ENCODE measurements at regions not wholly inside any gene's neighbourhood (a gene's known extent, or its start where the extent isn't known, plus 50 kb on each side); places are given as distances from the start of the nearest gene placed in this dataset.

GRCh38 chr12:41966001-41966400 is 178.7 kb downstream of the GXYLT1 start:
- WGBS = 91% methylated on average over 2 of the region's 2 CpGs
- Histone ChIP-seq H3K4me3 (ENCODE audit: low read length) (no peak overlapping the region), H3K9me3 (ENCODE audit: insufficient read depth, low read depth, low read length) (no peaks in the 10 kb centered on the region), H3K4me1 (ENCODE audit: insufficient read depth, low read length) (peaks cover 23% of the 10 kb centered on the region), H3K27ac (ENCODE audit: low read depth, low read length) (no peak overlapping the region), H3K9ac (ENCODE audit: low read depth, low read length) (no peak overlapping the region), H3K27me3 (ENCODE audit: insufficient read depth, low read length) (no peaks in the 10 kb centered on the region), H3K36me3 (ENCODE audit: insufficient read depth, low read length) (no peaks in the 10 kb centered on the region)

GRCh38 chr12:41963398-41963797 is 181.3 kb downstream of the GXYLT1 start:
- no peak overlapping the region for H3K4me3 ChIP-seq (ENCODE audit: low read length)
- no peak overlapping the region for H3K27ac ChIP-seq (ENCODE audit: low read depth, low read length)
- peaks cover 16% of the 10 kb centered on the region for H3K4me1 ChIP-seq (ENCODE audit: insufficient read depth, low read length)
- H3K9me3 ChIP-seq (ENCODE audit: insufficient read depth, low read depth, low read length) = no peaks in the 10 kb centered on the region
- no peaks in the 10 kb centered on the region for H3K36me3 ChIP-seq (ENCODE audit: insufficient read depth, low read length)
- H3K9ac ChIP-seq (ENCODE audit: low read depth, low read length) = no peak overlapping the region
- H3K27me3 ChIP-seq (ENCODE audit: insufficient read depth, low read length) = no peaks in the 10 kb centered on the region
- WGBS = 89% methylated on average over 2 of the region's 2 CpGs

- H3K9me3 ChIP-seq (ENCODE audit: insufficient read depth, low read depth, low read length) = no peaks in the 10 kb centered on the region
- no peak overlapping the region for H3K4me3 ChIP-seq (ENCODE audit: low read length)
- H3K27ac ChIP-seq (ENCODE audit: low read depth, low read length) = no peak overlapping the region
- H3K36me3 ChIP-seq (ENCODE audit: insufficient read depth, low read length) = no peaks in the 10 kb centered on the region
- H3K4me1 ChIP-seq (ENCODE audit: insufficient read depth, low read length) = peaks cover 5% of the 10 kb centered on the region
- no peaks in the 10 kb centered on the region for H3K27me3 ChIP-seq (ENCODE audit: insufficient read depth, low read length)
- no peak overlapping the region for H3K9ac ChIP-seq (ENCODE audit: low read depth, low read length)
- 90% methylated on average over 5 of the region's 5 CpGs for WGBS
Measured at GRCh38 chr12:41962171-41962572, 182.5 kb downstream of the GXYLT1 start.

GRCh38 chr12:41959271-41959670 is 185.4 kb downstream of the GXYLT1 start:
- H3K9me3 ChIP-seq (ENCODE audit: insufficient read depth, low read depth, low read length) = no peaks in the 10 kb centered on the region
- H3K9ac ChIP-seq (ENCODE audit: low read depth, low read length) = no peak overlapping the region
- H3K27ac ChIP-seq (ENCODE audit: low read depth, low read length) = no peak overlapping the region
- no peaks in the 10 kb centered on the region for H3K36me3 ChIP-seq (ENCODE audit: insufficient read depth, low read length)
- WGBS = 96% methylated on average over 1 of the region's 2 CpGs
- H3K4me1 ChIP-seq (ENCODE audit: insufficient read depth, low read length) = no peaks in the 10 kb centered on the region
- no peaks in the 10 kb centered on the region for H3K27me3 ChIP-seq (ENCODE audit: insufficient read depth, low read length)
- no peak overlapping the region for H3K4me3 ChIP-seq (ENCODE audit: low read length)

- H3K4me3 ChIP-seq (ENCODE audit: low read length) = no peak overlapping the region
- H3K9ac ChIP-seq (ENCODE audit: low read depth, low read length) = no peak overlapping the region
- no peaks in the 10 kb centered on the region for H3K9me3 ChIP-seq (ENCODE audit: insufficient read depth, low read depth, low read length)
- H3K27me3 ChIP-seq (ENCODE audit: insufficient read depth, low read length) = no peaks in the 10 kb centered on the region
- H3K4me1 ChIP-seq (ENCODE audit: insufficient read depth, low read length) = no peaks in the 10 kb centered on the region
- H3K27ac ChIP-seq (ENCODE audit: low read depth, low read length) = no peak overlapping the region
- 100% methylated on average over 2 of the region's 2 CpGs for WGBS
- H3K36me3 ChIP-seq (ENCODE audit: insufficient read depth, low read length) = no peaks in the 10 kb centered on the region
Measured at GRCh38 chr12:41956353-41956752, 188.3 kb downstream of the GXYLT1 start.

GRCh38 chr12:41950455-41950854 is 194.2 kb downstream of the GXYLT1 start:
- WGBS = 94% methylated on average over 1 of the region's 1 CpG
- Histone ChIP-seq H3K4me1 (ENCODE audit: insufficient read depth, low read length) (no peaks in the 10 kb centered on the region), H3K27me3 (ENCODE audit: insufficient read depth, low read length) (no peaks in the 10 kb centered on the region), H3K9me3 (ENCODE audit: insufficient read depth, low read depth, low read length) (peaks cover 13% of the 10 kb centered on the region), H3K9ac (ENCODE audit: low read depth, low read length) (no peak overlapping the region), H3K4me3 (ENCODE audit: low read length) (no peak overlapping the region), H3K27ac (ENCODE audit: low read depth, low read length) (no peak overlapping the region), H3K36me3 (ENCODE audit: insufficient read depth, low read length) (no peaks in the 10 kb centered on the region)

GRCh38 chr12:41946106-41946505 is 198.6 kb downstream of the GXYLT1 start:
- H3K9me3 ChIP-seq (ENCODE audit: insufficient read depth, low read depth, low read length) = peaks cover 28% of the 10 kb centered on the region
- H3K9ac ChIP-seq (ENCODE audit: low read depth, low read length) = no peak overlapping the region
- no peak overlapping the region for H3K27ac ChIP-seq (ENCODE audit: low read depth, low read length)
- WGBS = 97% methylated on average over 2 of the region's 2 CpGs
- H3K36me3 ChIP-seq (ENCODE audit: insufficient read depth, low read length) = no peaks in the 10 kb centered on the region
- H3K4me1 ChIP-seq (ENCODE audit: insufficient read depth, low read length) = peaks cover 4% of the 10 kb centered on the region; the same call in 1 of the 2 replicates
- H3K4me3 ChIP-seq (ENCODE audit: low read length) = no peak overlapping the region
- H3K27me3 ChIP-seq (ENCODE audit: insufficient read depth, low read length) = no peaks in the 10 kb centered on the region; the same call in 1 of the 2 replicates

- peaks cover 28% of the 10 kb centered on the region for H3K9me3 ChIP-seq (ENCODE audit: insufficient read depth, low read depth, low read length)
- 94% methylated on average over 2 of the region's 2 CpGs for WGBS
- H3K36me3 ChIP-seq (ENCODE audit: insufficient read depth, low read length) = no peaks in the 10 kb centered on the region
- H3K27me3 ChIP-seq (ENCODE audit: insufficient read depth, low read length) = no peaks in the 10 kb centered on the region; the same call in 1 of the 2 replicates
- H3K4me3 ChIP-seq (ENCODE audit: low read length) = no peak overlapping the region
- H3K27ac ChIP-seq (ENCODE audit: low read depth, low read length) = no peak overlapping the region
- H3K9ac ChIP-seq (ENCODE audit: low read depth, low read length) = no peak overlapping the region
- peaks cover 4% of the 10 kb centered on the region; the same call in 1 of the 2 replicates for H3K4me1 ChIP-seq (ENCODE audit: insufficient read depth, low read length)
Measured at GRCh38 chr12:41944216-41944615, 200.5 kb downstream of the GXYLT1 start.

GRCh38 chr12:41943671-41944070 is 201.0 kb downstream of the GXYLT1 start:
- Histone ChIP-seq H3K27ac (ENCODE audit: low read depth, low read length) (no peak overlapping the region), H3K4me1 (ENCODE audit: insufficient read depth, low read length) (peaks cover 4% of the 10 kb centered on the region; the same call in 1 of the 2 replicates), H3K27me3 (ENCODE audit: insufficient read depth, low read length) (no peaks in the 10 kb centered on the region; the same call in 1 of the 2 replicates), H3K4me3 (ENCODE audit: low read length) (no peak overlapping the region), H3K36me3 (ENCODE audit: insufficient read depth, low read length) (no peaks in the 10 kb centered on the region), H3K9me3 (ENCODE audit: insufficient read depth, low read depth, low read length) (peaks cover 28% of the 10 kb centered on the region), H3K9ac (ENCODE audit: low read depth, low read length) (no peak overlapping the region)

- no peak overlapping the region for H3K27ac ChIP-seq (ENCODE audit: low read depth, low read length)
Measured at GRCh38 chr12:41942354-41942753, 202.3 kb downstream of the GXYLT1 start.

GRCh38 chr12:41941079-41941478 is 203.6 kb downstream of the GXYLT1 start:
- H3K9ac ChIP-seq (ENCODE audit: low read depth, low read length) = no peak overlapping the region
- H3K27ac ChIP-seq (ENCODE audit: low read depth, low read length) = no peak overlapping the region
- peaks cover 22% of the 10 kb centered on the region for H3K9me3 ChIP-seq (ENCODE audit: insufficient read depth, low read depth, low read length)
- no peaks in the 10 kb centered on the region for H3K36me3 ChIP-seq (ENCODE audit: insufficient read depth, low read length)
- peaks cover 4% of the 10 kb centered on the region; the same call in 1 of the 2 replicates for H3K4me1 ChIP-seq (ENCODE audit: insufficient read depth, low read length)
- peaks cover 12% of the 10 kb centered on the region; the same call in 1 of the 2 replicates for H3K27me3 ChIP-seq (ENCODE audit: insufficient read depth, low read length)
- 93% methylated on average over 2 of the region's 2 CpGs for WGBS
- no peak overlapping the region for H3K4me3 ChIP-seq (ENCODE audit: low read length)

More at GRCh38 chr12:41942354-41942753, 202.3 kb downstream of the GXYLT1 start:
- Histone ChIP-seq H3K4me1 (ENCODE audit: insufficient read depth, low read length) (peaks cover 4% of the 10 kb centered on the region; the same call in 1 of the 2 replicates), H3K4me3 (ENCODE audit: low read length) (no peak overlapping the region), H3K9ac (ENCODE audit: low read depth, low read length) (no peak overlapping the region), H3K36me3 (ENCODE audit: insufficient read depth, low read length) (no peaks in the 10 kb centered on the region), H3K9me3 (ENCODE audit: insufficient read depth, low read depth, low read length) (peaks cover 28% of the 10 kb centered on the region), H3K27me3 (ENCODE audit: insufficient read depth, low read length) (peaks cover 1% of the 10 kb centered on the region; the same call in 1 of the 2 replicates)

- H3K27me3 ChIP-seq (ENCODE audit: insufficient read depth, low read length) = peaks cover 18% of the 10 kb centered on the region
- H3K4me3 ChIP-seq (ENCODE audit: low read length) = no peak overlapping the region
- H3K9ac ChIP-seq (ENCODE audit: low read depth, low read length) = no peak overlapping the region
- peaks cover 19% of the 10 kb centered on the region for H3K9me3 ChIP-seq (ENCODE audit: insufficient read depth, low read depth, low read length)
- H3K36me3 ChIP-seq (ENCODE audit: insufficient read depth, low read length) = no peaks in the 10 kb centered on the region
- 83% methylated on average over 1 of the region's 1 CpG for WGBS
- peaks cover 4% of the 10 kb centered on the region; the same call in 1 of the 2 replicates for H3K4me1 ChIP-seq (ENCODE audit: insufficient read depth, low read length)
- H3K27ac ChIP-seq (ENCODE audit: low read depth, low read length) = no peak overlapping the region
Measured at GRCh38 chr12:41940571-41940970, 204.1 kb downstream of the GXYLT1 start.
